HG03280 (cell line): ENCODE measurements at regions not wholly inside any gene's neighbourhood (a gene's known extent, or its start where the extent isn't known, plus 50 kb on each side); places are given as distances from the start of the nearest gene placed in this dataset.
"Not testable (repeated sequence)": the region's sequence is repeated elsewhere in the genome, so short reads cannot be mapped to it uniquely, and the experiment has no call there.

Source experiments
- ATAC-seq: cut with Tn5 transposase; IDR thresholded peaks from one replicate; pipeline ENCODE4 v1.9.1; 2021; ENCODE audit warnings: mild to moderate bottlenecking, moderate library complexity; ENCODE audit not compliant: unreplicated experiment

GRCh38 chr7:136264304-136264703, 287.1 kb upstream of the MTPN start:
- not testable (repeated sequence) for ATAC-seq

GRCh38 chr7:136263112-136263860, 286.1 kb upstream of the MTPN start:
- ATAC-seq = not testable (repeated sequence)

GRCh38 chr7:136260591-136260990, 283.4 kb upstream of the MTPN start:
- not testable (repeated sequence) for ATAC-seq

GRCh38 chr7:136259074-136259473, 281.9 kb upstream of the MTPN start:
- no peak for ATAC-seq

GRCh38 chr7:136256491-136256890, 279.3 kb upstream of the MTPN start:
- no peak for ATAC-seq

- ATAC-seq = no peak
Measured at GRCh38 chr7:136254148-136254547, 277.0 kb upstream of the MTPN start.

GRCh38 chr7:136251826-136252225, 274.7 kb upstream of the MTPN start:
- ATAC-seq = no peak

GRCh38 chr7:136247211-136247610, 270.1 kb upstream of the MTPN start:
- no peak for ATAC-seq

- no peak for ATAC-seq
Measured at GRCh38 chr7:136245327-136246004, 268.3 kb upstream of the MTPN start.

- ATAC-seq = no peak
Measured at GRCh38 chr7:136234040-136234439, 256.9 kb upstream of the MTPN start.

- ATAC-seq = no peak
Measured at GRCh38 chr7:136230210-136230609, 253.1 kb upstream of the MTPN start.

- no peak for ATAC-seq
Measured at GRCh38 chr7:136229790-136230189, 252.6 kb upstream of the MTPN start.

- ATAC-seq = no peak
Measured at GRCh38 chr7:136228171-136228570, 251.0 kb upstream of the MTPN start.

GRCh38 chr7:136214356-136214755, 237.2 kb upstream of the MTPN start:
- no peak for ATAC-seq

GRCh38 chr7:136213012-136213411, 235.9 kb upstream of the MTPN start:
- ATAC-seq = no peak

GRCh38 chr7:136210664-136211063, 233.5 kb upstream of the MTPN start:
- no peak for ATAC-seq

- ATAC-seq = no peak
Measured at GRCh38 chr7:136210079-136210478, 232.9 kb upstream of the MTPN start.

- ATAC-seq = no peak
Measured at GRCh38 chr7:136205956-136206355, 228.8 kb upstream of the MTPN start.

- no peak for ATAC-seq
Measured at GRCh38 chr7:136198168-136198567, 221.0 kb upstream of the MTPN start.

- ATAC-seq = no peak
Measured at GRCh38 chr7:136194878-136195277, 217.7 kb upstream of the MTPN start.

- ATAC-seq = no peak
Measured at GRCh38 chr7:136193940-136194339, 216.8 kb upstream of the MTPN start.

- ATAC-seq = no peak
Measured at GRCh38 chr7:136189506-136189998, 212.4 kb upstream of the MTPN start.
